CD4-positive, alpha-beta T cell (primary cell): ENCODE measurements at regions not wholly inside any gene's neighbourhood (a gene's known extent, or its start where the extent isn't known, plus 50 kb on each side); places are given as distances from the start of the nearest gene placed in this dataset.
A peak's percentile ranks its signal among the peaks of the same experiment; 100 is the strongest.

ENCODE experiments used
- ATAC-seq: fragments of 200-7000 bp; cut with Tn5 transposase; one replicate; pipeline ENCODE4 v1.10.0; 2022; ENCODE audit warnings: mild to moderate bottlenecking; ENCODE audit not compliant: poor library complexity
- CTCF ChIA-PET: fragments of 350-600 bp; sonication (Branson Sonifier 250); formaldehyde crosslinking; loops from one replicate; lab custom pipeline; 2021; ENCODE audit warnings: antibody characterized with exemption, inconsistent platforms; lab: Charles Lee
- POLR2A ChIA-PET: fragments of 350-600 bp; sonication (Branson Sonifier 250); formaldehyde crosslinking; loops from one replicate; lab custom pipeline; 2021; ENCODE audit warnings: antibody characterized with exemption, inconsistent platforms; lab: Charles Lee
- DNase-seq, 14 experiments: peaks; one replicate each; pipeline ENCODE4 v3.0.0-alpha.2; 2013 to 2020; ENCODE audit warnings: mixed read lengths in 2 of 14
- H3K27ac ChIP-seq, 2 donors: one replicate each; pipeline versions ENCODE4 v1.5.1 to v1.7.0; 2013; ENCODE audit warnings: low read length in 2 of 2, low read depth in 1 of 2, mild to moderate bottlenecking in 1 of 2
- H3K27me3 ChIP-seq, 2 experiments: 1 replicate in 1 of 2; 2 replicates in 1 of 2; pipeline versions ENCODE4 v1.6.1 to v1.7.0; 2013; ENCODE audit warnings: low read length in 2 of 2, control low read depth in 1 of 2, mild to moderate bottlenecking in 1 of 2, moderate library complexity in 1 of 2; ENCODE audit not compliant: insufficient read depth in 2 of 2, control insufficient read depth in 1 of 2
- H3K36me3 ChIP-seq: one replicate; pipeline ENCODE4 v1.6.1; 2013; ENCODE audit warnings: low read length, control low read depth; ENCODE audit not compliant: insufficient read depth
- H3K4me1 ChIP-seq: one replicate; pipeline ENCODE4 v1.6.1; 2013; ENCODE audit warnings: low read length, control low read depth; ENCODE audit not compliant: insufficient read depth
- H3K4me3 ChIP-seq: one replicate; pipeline ENCODE4 v1.5.1; 2013; ENCODE audit warnings: mild to moderate bottlenecking, low read length, moderate library complexity
- H3K9me3 ChIP-seq, 2 experiments: 1 replicate in 1 of 2; 2 replicates in 1 of 2; pipeline versions ENCODE4 v1.6.1 to v1.7.0; 2013; ENCODE audit warnings: low read length in 2 of 2, mild to moderate bottlenecking in 2 of 2, control low read depth in 1 of 2, moderate library complexity in 1 of 2; ENCODE audit not compliant: control insufficient read depth in 1 of 2, insufficient read depth in 1 of 2
- H3K27ac Mint-ChIP-seq: one replicate; pipeline ENCODE4 v1.8.0; 2020; ENCODE audit warnings: mixed read lengths
- H3K27me3 Mint-ChIP-seq: one replicate; pipeline ENCODE4 v1.8.0; 2021; ENCODE audit warnings: mixed read lengths
- H3K36me3 Mint-ChIP-seq: one replicate; pipeline ENCODE4 v1.8.0; 2021; ENCODE audit warnings: low read depth, mixed read lengths
- H3K4me1 Mint-ChIP-seq: one replicate; pipeline ENCODE4 v1.8.0; 2021; ENCODE audit warnings: low read depth, mixed read lengths
- H3K4me3 Mint-ChIP-seq: one replicate; pipeline ENCODE4 v1.8.0; 2020; ENCODE audit warnings: mild to moderate bottlenecking, mixed read lengths
- H3K9me3 Mint-ChIP-seq: one replicate; pipeline ENCODE4 v1.8.0; 2020; ENCODE audit warnings: mixed read lengths
- CTCF ChIP-seq: fragments of 200-600 bp; IDR thresholded peaks from one replicate; pipeline ENCODE4 v1.8.0; 2022; ENCODE audit warnings: antibody characterized with exemption, mild to moderate bottlenecking
- intact Hi-C, 2 experiments: fragments of 100-400 bp; cut with DNase I in 1 of 2; cut with micrococcal nuclease in 1 of 2; formaldehyde crosslinking; loops; one replicate each; pipeline versions ENCODE4 v1.15.1 to v1.9.0; 2023 to 2025; cut with DNase I, micrococcal nuclease

GRCh38 chr1:8095584-8095983 lies 69.5 kb upstream of the ERRFI1 start:
- no peak for ATAC-seq
- Histone ChIP-seq H3K4me1 (no peaks in the 10 kb centered on the region), H3K9me3 (no peaks in the 10 kb centered on the region), H3K4me3 (no peak overlapping the region), H3K27ac (no peak overlapping the region), H3K36me3 (no peaks in the 10 kb centered on the region), H3K27me3 (no peaks in the 10 kb centered on the region)
- ChIA-PET CTCF (no interaction called here), POLR2A (no interaction called here)
- Mint-ChIP-seq H3K27ac (no peak overlapping the region), H3K4me3 (no peak overlapping the region), H3K9me3 (no peaks in the 10 kb centered on the region), H3K36me3 (no peaks in the 10 kb centered on the region), H3K27me3 (peaks cover 25% of the 10 kb centered on the region), H3K4me1 (peaks cover 11% of the 10 kb centered on the region)
- DNase-seq = no peak
- intact Hi-C loops = no loop called here
- no peak for TF ChIP-seq CTCF

GRCh38 chr1:8094481-8095241 lies 68.6 kb upstream of the ERRFI1 start:
- H3K4me1 Mint-ChIP-seq = peaks cover 11% of the 10 kb centered on the region
- H3K27ac ChIP-seq = no peak overlapping the region
- peaks cover 28% of the 10 kb centered on the region for H3K27me3 Mint-ChIP-seq
- CTCF ChIA-PET = no interaction called here
- no peaks in the 10 kb centered on the region for H3K9me3 ChIP-seq
- H3K36me3 Mint-ChIP-seq = no peaks in the 10 kb centered on the region
- DNase-seq (peak in 1 of 14 experiments; percentile 22), ATAC-seq (no peak)
- TF ChIP-seq CTCF = no peak
- H3K27me3 ChIP-seq = no peaks in the 10 kb centered on the region
- no peak overlapping the region for H3K4me3 Mint-ChIP-seq
- no peak overlapping the region for H3K27ac Mint-ChIP-seq
- H3K9me3 Mint-ChIP-seq = no peaks in the 10 kb centered on the region
- H3K4me1 ChIP-seq = no peaks in the 10 kb centered on the region
- no peak overlapping the region for H3K4me3 ChIP-seq
- POLR2A ChIA-PET = no interaction called here
- no peaks in the 10 kb centered on the region for H3K36me3 ChIP-seq
- intact Hi-C loops = no loop called here

- no peak for ATAC-seq
- H3K9me3 Mint-ChIP-seq = no peaks in the 10 kb centered on the region
- no peaks in the 10 kb centered on the region for H3K36me3 ChIP-seq
- DNase-seq = no peak
- no peak overlapping the region for H3K27ac Mint-ChIP-seq
- H3K27me3 ChIP-seq = no peaks in the 10 kb centered on the region
- H3K27me3 Mint-ChIP-seq = peaks cover 34% of the 10 kb centered on the region
- intact Hi-C loops = no loop called here
- CTCF ChIA-PET = no interaction called here
- no peak overlapping the region for H3K4me3 Mint-ChIP-seq
- peaks cover 11% of the 10 kb centered on the region for H3K4me1 Mint-ChIP-seq
- H3K4me1 ChIP-seq = no peaks in the 10 kb centered on the region
- no peaks in the 10 kb centered on the region for H3K36me3 Mint-ChIP-seq
- H3K4me3 ChIP-seq = no peak overlapping the region
- POLR2A ChIA-PET = no interaction called here
- H3K27ac ChIP-seq = no peak overlapping the region
- H3K9me3 ChIP-seq = no peaks in the 10 kb centered on the region
- no peak for TF ChIP-seq CTCF
Observed at GRCh38 chr1:8093221-8093980, 67.3 kb upstream of the ERRFI1 start.
